Stimulated activated CD8-positive, alpha-beta memory T cell treated with anti-CD3 and anti-CD28 coated beads, Interleukin-7, amount 100 ng/mL, for 4 hours (primary cell): ENCODE measurements at regions not wholly inside any gene's neighbourhood (a gene's known extent, or its start where the extent isn't known, plus 50 kb on each side); places are given as distances from the start of the nearest gene placed in this dataset.

Source experiments
- DNase-seq, 2 donors: peaks; one replicate each; pipeline ENCODE4 v3.0.0-alpha.2; 2020; ENCODE audit warnings: low read depth in 2 of 2

DNA sequence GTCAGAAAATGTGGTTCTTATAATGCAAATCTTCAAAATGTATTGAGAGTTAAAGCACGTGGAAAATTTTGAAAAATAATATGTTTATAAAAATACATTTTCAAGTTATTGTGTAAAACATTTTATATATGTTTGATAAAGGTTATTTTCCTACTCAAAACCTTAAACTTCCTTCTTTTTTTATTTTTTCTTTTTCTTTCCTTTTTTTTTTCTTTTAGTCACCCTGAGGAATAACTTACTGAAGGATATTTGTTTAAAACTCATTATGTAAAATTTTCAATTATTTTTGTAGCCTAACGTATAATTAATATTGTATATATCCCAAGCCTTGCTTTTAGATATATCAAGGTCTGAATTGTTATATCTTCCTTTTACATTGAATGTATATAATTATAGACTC is 346.8 kb upstream of the GYPC start:
- DNase-seq: no peak

DNA sequence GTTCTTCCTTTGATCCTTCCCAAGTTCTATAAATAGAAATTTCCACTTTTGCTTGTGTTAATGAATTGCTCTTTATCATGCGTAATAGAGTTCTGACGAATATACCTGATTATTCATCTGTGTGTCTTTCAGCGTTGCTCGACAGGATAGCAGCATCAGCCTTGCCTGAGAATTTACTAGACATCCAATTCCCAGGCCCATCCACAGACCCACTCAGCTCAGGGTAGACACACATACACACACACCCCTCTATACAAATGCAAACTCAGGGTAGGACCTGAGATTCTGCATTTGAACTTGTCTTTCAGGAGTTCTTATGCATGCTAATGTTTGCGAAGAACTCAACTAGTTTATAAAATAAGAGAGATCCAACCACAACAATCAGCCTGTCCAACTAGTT is 343.4 kb upstream of the GYPC start:
- no peak for DNase-seq

DNA sequence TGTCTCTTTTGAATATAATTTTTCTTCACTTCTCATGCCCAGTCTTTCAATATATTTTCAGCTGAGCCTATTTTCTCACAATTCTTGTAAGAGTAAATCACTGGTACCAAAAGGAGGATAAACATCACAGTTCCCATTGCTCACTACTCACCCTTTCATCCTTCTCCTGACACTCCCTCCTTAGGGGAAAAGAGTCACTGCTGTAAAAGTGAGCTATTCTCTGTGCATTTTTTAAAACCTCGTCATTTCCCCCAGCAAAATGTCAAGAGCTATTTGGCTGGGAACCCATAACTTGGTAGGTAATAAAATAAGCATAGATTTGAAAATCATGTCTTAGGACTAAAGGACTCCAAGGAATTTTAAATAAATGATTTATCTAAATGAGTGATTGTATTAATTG is 340.1 kb upstream of the GYPC start:
- DNase-seq: no peak

DNA sequence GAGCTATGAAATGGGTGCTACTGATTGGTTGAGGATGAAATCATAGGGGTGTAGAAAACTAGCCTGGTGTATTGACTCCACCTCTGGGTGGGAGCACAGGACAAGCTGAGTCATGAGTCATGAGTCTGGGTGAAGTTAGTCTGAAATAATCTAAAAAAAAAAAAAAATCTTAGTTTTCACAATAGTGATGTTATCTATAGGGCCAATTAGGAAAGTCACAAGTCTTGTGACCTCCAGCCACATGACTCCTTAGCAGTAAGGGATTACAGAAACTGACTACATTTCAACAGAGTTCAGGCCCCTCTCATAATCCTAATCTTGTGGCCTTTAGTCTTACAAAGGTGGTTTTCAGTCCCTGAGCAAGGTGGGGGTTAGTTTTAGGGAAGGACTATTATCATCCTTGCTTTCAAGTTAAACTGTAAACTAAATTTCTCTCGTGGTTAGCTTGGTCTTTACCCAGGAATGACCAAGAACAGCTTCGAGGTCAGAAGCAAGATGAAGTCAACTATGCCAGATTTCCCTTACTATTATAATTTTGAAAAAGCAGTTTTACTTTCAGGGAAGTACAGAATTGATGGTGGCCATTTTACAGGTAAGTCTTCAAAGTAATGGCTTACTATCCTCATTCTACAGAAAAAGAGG is 338.0 kb upstream of the GYPC start:
- DNase-seq: no peak

DNA sequence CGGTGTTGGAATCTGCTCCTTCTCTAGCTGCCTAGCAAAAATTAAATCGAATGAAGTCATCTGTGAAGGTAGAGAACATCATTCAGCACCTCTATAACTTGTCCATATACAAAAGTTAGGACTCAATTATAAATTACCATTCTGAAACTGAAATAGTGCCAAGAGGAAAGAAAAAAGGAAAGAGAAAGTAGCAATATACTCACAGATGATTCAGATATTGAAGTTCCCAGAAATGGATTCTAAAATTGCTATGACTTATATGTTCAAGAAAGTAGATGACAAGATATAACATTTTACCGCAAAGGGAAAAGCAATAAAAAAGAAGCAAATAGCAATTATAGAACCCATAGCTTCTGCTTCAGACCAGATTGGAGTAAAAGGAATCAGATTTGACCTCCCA is 333.6 kb upstream of the GYPC start:
- DNase-seq: no peak

DNA sequence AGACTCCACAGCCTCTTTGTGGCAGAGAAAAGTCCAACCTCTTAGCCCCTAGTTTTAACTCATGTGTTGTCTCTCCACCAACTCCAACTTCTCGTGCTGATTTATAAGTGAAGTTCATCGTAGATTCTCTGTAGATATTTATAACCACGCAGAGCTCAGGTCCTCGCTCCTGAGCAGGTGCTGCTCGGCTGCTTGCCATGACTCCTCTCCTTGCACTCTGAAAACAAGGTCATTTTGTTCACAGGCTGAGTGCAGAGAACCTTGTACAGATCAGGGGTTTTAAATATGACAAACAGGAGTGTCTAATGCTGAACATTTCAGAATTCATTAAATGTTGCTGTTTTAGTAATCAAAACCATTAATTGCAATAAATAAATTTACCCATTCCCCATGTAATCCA is 330.8 kb upstream of the GYPC start:
- DNase-seq: no peak

DNA sequence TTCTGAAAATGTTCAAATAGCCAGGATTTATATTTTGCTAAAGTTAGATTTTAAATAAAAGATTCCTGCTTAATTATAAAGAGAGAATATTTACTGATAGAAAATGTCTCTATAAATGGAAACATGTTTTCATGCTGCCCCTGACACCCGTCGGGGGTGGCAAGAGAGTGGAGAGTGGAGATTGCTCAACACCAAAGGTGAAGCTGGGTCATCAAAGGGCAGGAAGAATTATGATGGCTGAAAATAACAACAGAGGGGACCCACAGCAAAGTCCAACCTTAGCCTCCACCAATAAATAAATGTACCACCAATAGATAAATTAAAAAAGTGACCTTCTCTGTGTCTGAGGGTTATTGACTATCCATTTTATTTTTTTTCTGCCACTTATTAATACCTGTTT is 326.8 kb upstream of the GYPC start:
- DNase-seq: no peak

DNA sequence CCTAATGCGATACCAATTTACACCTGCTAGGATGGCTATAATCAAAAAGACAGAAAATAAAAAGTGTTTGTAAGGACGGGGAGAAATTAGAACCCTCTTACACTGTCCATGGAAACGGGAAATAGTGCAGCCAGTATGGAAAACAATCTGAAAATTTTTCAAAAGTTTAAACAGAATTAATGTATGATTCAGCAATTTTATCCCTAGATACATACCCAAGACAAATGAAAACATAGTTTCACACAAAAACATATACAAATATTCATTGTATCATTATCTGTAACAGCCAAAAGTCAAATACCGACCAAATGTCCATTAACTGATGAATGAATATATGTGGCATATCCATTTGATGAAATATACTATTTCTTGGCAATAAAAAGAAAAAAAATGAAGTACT is 313.5 kb upstream of the GYPC start:
- no peak for DNase-seq

DNA sequence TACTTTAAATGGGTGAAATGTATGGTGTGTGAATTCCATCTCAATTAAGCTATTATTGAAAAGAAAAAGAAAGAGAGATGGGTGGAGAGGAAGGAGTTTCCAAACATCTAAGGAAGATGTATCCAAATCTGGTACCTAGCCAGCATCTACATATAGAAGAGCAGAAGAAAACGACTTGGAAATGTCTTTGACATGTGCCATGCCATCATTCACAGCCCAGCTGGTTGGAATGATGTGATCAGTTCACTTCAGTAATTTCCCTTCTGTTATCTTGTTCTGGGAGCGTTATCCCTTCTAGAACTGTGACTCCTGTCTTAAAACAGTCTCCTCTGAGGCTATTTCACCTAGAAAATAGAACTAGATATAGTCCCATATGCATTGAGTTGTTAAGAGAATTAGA is 312.8 kb upstream of the GYPC start:
- no peak for DNase-seq

DNA sequence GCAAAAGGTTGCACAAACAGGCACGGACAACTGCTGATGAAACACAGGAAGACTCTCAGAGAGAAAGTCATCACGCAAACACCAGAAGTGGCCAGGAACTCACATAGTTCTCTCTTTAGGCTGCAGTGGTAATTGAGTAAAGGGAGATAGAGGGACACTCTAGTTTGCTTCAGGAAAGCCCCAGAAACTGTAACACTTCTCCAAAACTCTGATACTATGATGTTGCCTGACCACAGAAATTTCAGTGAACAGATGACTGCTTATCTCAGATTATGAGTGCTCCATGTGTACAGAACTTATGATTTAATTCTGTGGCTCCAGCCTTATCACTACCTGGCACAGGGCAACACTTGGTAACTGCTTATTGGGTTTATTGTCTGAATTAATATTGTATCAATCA is 311.5 kb upstream of the GYPC start:
- DNase-seq: no peak

DNA sequence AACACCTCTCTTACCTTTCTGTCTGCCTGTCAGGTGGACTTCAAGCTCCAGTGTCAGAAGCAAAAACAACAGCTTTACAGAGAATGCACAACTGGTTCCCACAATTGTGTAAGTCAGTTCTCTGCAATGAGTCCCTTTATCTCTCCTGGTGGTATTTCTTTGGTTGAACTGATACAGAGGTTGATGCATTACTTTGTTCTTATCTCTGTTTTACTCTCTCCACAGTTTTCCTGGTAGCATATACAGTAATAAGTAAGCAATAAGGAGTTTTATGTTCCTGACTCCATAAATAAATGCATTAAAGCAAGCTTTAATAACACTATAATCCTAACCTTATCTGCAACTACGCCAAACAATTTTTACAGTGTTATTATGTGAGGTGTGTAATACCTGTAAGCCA is 310.3 kb upstream of the GYPC start:
- no peak for DNase-seq

DNA sequence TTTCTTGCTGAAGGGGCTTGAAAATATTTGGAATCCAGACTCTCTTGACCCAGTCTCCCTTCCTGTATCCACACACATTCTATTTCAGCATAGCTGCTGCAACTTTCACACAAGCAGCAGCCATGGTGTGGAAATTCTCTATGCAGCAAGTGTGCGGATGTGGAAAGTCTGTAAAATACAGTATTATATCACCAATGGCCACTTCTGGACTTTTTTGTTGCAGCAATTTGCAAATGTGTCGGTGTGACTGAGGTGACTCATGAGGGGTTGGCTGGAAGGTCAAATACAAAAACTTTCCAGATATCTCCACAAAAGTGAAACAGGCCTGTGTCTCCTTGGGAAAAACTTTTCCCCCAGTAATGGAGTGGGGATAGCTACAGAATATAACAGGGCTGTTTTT is 299.3 kb upstream of the GYPC start:
- DNase-seq: no peak

DNA sequence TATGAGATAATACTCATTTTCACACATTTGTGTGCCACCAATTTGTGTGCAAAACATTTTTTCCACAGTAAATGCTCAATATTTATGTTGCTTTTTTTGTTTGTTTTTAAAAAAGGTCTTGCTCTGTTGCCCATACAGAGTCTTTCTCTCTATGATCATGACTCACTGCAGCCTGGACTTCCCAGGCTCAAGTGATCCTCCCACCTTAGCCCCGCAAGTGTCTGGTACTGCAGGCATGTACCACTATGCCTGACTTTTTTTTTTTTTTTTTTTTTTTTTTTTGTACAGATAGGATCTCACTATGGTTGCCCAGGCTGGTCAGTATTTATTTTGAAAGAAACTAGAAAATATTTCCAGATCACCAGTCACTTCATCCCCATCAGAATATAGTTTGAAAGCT is 297.8 kb upstream of the GYPC start:
- DNase-seq: no peak

DNA sequence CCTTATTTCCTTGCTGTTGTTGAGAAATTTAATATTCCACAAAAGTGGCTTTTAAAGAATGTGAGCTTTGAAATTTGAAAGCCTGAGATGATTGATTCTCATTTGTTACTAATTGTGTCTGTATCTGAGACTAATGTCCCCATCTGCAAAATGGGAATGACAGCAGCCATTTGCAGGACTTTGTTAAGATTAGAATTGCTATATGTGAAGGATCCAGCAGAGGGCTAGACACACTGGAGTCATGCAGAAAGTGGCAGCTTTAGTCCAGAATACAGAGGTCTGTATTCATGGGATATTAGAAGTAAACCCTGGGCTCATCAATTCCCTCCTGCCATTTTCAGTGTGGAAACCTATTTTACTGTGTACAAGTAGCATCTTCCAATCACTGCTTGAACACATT is 296.5 kb upstream of the GYPC start:
- DNase-seq: no peak

DNA sequence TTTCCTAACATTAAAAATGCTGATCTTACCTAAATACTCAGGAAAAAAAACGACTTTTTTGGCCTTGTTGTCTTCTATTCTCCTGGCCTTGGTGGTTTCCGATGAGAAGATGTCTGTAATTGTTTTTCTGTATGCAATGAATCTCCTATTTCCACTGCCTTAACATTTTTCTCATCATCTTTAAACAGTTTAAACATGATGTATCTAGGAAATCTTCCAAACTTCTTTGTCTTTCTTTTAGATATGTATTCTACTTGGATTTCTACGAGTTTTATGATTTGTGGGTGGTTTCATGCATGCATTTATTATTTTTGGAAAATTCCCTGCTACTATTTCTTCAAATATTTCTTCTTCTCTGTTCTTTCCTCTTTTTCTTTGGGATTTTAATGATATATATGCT is 288.6 kb upstream of the GYPC start:
- no peak for DNase-seq

DNA sequence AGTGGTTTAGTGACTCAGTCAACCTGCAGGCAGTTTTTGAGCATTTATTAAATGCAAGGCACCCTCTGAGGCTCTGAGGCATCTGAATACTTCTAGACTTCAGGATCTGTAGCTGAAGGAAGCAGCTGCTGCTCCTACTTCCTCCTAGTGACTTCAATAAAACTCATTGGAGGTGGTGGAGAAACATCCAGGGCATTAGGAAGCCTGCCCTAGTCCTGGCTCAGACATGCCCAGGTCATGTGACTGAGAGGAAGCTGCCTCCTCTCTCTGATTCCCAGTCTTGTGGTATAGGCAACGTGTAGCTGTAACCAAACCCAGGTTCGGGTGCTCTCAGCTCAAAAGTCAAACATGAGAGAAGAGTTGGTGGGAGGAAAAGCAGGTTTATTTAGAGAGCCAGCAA is 287.2 kb upstream of the GYPC start:
- DNase-seq: no peak

DNA sequence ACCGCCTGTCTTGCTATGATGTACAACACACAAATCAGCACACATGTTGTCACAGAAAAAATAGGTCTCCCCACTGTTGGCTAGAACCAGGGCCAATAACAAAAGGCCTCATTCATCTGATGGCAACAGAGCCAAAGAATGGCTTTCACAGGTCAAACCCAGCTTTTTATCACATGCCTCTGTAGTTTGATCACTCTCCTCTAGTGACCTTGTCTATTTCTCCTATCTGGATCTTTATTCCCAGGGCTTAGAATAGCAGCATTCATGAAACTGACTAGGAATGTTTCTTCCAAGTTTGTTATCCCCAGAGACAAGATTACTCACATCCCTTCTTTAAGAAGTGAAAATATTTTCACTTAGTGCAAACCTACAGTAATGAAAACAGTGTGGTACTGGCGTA is 285.8 kb upstream of the GYPC start:
- no peak for DNase-seq

DNA sequence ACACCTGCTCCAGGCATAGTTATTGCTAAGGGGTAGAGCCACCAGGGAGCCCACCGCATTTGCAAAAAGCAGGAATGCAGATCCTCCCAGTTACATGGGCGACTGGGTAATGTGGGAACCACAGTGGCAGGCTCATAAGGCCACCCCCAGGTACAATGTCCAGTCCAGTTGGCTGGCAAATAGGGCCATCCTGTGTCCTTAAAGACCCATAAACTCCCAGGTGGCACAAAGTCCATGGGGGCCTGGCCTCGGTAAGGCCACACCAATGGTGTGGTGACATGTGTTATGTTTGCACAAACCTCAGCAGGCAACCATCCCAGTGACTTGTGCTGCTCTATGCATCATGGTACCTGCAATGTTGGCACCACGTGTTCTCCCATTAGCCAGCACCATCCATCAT is 283.6 kb upstream of the GYPC start:
- no peak for DNase-seq

DNA sequence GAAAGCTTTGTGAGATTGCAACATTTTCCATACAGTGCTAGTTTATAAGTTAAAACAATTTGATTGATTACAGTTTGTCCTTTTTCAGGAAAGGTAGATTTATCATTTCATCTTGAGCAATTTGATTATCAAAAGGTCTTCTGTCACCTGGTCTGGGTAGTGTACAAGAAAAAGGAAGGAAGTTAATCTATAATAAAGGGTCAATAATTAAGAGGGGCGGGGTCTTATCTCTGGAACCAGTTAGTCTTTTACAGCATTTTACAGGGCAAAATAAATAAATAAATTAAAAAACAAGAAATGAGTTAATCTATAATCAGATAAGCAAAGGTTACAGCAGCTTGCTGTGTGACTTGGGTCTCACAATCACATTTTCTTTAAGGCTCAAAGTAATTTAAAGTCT is 277.8 kb upstream of the GYPC start:
- DNase-seq: no peak

DNA sequence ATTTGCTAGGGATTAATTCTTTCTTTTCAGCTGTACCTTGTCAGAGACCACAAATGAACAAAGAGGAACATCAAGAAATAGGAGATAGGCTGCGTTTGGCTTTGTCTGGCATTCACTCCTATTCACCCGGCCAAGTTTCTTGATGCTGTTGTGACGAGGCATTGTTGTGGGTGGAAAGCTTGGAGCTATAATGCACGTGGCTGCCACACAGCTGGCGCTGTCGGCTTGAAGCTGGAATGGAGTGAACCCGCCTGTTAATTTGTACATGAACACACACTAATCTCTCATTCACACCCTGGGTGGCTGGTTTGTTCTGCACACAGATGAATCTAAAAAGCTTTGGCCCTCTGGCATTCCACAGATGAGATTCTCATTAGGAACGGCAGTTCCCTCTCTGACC is 274.9 kb upstream of the GYPC start:
- no peak for DNase-seq

DNA sequence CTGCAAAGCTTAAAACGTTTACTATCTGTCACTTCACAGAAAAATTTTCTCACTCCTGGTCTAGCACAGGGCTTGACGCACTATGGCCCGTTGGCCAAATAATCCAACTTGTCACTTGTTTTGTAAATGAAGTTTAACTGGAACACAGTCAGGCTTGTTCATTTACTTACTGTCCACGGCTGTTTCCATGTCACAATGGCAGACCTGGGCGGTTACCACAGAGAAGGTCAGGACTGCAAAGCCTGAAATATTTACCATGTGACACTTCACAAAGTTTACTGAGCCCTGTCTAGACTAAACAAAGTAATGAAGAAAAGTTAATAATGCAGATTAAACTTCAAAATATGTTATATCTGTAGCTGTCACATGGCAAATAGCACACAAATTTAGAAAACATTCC is 273.0 kb upstream of the GYPC start:
- no peak for DNase-seq

DNA sequence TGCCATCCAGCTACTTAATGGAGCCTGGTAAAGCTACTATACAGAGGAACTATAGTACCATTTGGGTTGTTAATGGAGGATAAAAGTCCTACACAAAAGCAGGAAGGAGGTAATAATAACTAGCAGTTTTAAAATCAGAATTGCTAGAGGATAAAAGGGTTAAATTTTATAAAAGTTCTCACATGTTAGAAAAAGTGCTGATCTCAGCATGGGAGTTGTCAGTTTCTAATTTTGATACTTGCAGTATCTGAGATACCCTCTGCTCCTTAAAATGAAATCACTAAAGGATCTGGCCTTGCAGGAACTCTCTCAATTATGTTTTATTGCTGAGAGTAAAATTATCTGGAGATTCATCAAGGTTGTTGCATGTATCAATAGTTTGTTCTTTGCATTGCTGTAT is 272.2 kb upstream of the GYPC start:
- DNase-seq: no peak

DNA sequence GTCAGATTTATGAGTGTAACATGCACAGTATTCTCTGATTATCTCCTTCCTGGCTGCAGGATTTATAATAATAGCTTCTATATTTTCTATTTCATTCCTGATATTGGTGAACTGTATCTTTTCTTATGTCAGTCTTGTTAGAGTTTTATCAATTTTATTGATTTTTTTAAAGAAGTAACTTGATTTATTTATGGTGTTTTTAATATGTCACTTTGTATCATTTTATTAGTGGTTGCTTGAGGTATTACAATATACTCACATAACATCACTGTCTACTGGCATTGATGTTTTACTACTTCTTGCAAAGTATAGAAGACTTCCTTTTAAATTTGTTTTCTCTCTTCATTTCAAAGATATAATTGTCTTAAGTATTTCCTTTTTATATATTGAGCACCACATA is 270.5 kb upstream of the GYPC start:
- no peak for DNase-seq

DNA sequence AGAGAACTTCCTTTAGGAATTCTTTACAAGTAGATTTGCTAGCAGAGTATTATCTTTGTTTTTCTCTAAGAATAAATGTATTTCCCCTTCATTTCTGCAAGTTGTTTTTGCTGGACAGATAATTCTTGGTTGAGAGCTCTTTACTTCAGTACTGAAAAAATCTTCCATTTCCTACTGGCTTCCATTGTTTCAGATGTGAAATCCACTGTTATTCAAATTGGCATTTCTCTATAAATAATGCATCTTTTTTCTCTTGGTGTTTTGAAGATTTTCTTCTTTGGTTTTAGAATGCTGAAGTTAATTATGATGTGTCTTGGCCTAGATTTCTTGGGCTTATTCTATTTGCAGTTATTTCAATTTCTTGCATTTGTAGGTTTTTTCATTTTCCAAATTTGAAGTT is 270.0 kb upstream of the GYPC start:
- DNase-seq: no peak

DNA sequence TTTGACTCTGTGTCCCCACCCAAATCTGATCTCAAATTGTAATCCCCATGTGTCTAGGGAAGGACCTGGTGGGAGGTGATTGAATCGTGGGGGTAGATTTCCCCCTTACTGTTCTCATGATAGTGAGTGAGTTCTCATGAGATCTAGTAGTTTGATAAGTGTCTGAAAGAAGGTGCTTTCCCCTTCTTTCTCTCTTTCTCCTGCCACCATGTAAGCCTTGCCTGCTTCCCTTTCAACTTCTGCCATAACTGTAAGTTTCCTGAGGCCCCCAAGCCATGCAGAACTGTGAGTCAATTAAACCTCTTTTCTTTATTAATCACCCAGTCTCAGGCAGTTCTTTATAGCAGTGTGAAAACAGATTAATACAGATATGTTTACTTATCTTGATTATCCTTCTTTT is 266.5 kb upstream of the GYPC start:
- DNase-seq: no peak
